PC-3 (cell line): ENCODE measurements at regions not wholly inside any gene's neighbourhood (a gene's known extent, or its start where the extent isn't known, plus 50 kb on each side); places are given as distances from the start of the nearest gene placed in this dataset.

ENCODE experiments used
- ATAC-seq: fragments of 200-7000 bp; cut with Tn5 transposase; 2 replicates; pipeline ENCODE4 v1.9.1; 2020; ENCODE audit warnings: mild to moderate bottlenecking, moderate library complexity
- BruUV-seq: library from RNA; stranded (reverse); fragments of 400-500 nt; replicated peaks from 2 replicates; lab custom pipeline; 2021; lab: Mats Ljungman, UMichigan
- CTCF ChIA-PET: fragments of 300-600 bp; sonication (Branson Sonifier 250); formaldehyde crosslinking; loops from one replicate; lab custom pipeline; 2022; ENCODE audit warnings: antibody characterized with exemption; lab: Charles Lee
- POLR2A ChIA-PET: fragments of 300-600 bp; sonication (Branson Sonifier 250); formaldehyde crosslinking; loops from one replicate; lab custom pipeline; 2022; ENCODE audit warnings: antibody characterized with exemption; ENCODE audit not compliant: unreplicated experiment; lab: Charles Lee
- DNase-seq: peaks from one replicate; pipeline ENCODE4 v3.0.0-alpha.2; 2015
- H2AFZ ChIP-seq: fragments of 300-600 bp; sonication (generic); 2 replicates; pipeline ENCODE4 v1.6.0; 2016; ENCODE audit warnings: antibody characterized with exemption, low read length
- H3F3A ChIP-seq: fragments of 300-600 bp; sonication (generic); one replicate; pipeline ENCODE4 v1.6.0; 2017; ENCODE audit warnings: antibody characterized with exemption, low read length, control low read depth, mild to moderate bottlenecking; ENCODE audit not compliant: unreplicated experiment
- H3K27ac ChIP-seq: fragments of 300-600 bp; sonication (generic); 2 replicates; pipeline ENCODE4 v1.5.1; 2016; ENCODE audit warnings: mild to moderate bottlenecking, low read length
- H3K27me3 ChIP-seq: fragments of 300-600 bp; sonication (generic); 2 replicates; pipeline ENCODE4 v1.6.1; 2016; ENCODE audit warnings: low read length, mixed read lengths
- H3K36me3 ChIP-seq: fragments of 300-600 bp; sonication (generic); 2 replicates; pipeline ENCODE4 v1.6.1; 2016; ENCODE audit warnings: low read depth, mixed run types, low read length, mixed read lengths
- H3K4me1 ChIP-seq: fragments of 300-600 bp; sonication (generic); 2 replicates; pipeline ENCODE4 v1.5.1; 2016; ENCODE audit warnings: low read length; ENCODE audit not compliant: insufficient read depth
- H3K4me2 ChIP-seq: fragments of 300-600 bp; sonication (generic); 2 replicates; pipeline ENCODE4 v1.6.0; 2016; ENCODE audit warnings: low read length
- H3K4me3 ChIP-seq: fragments of 300-600 bp; sonication (generic); 2 replicates; pipeline ENCODE4 v1.5.1; 2016; ENCODE audit warnings: mild to moderate bottlenecking, low read length, mixed read lengths
- H3K79me2 ChIP-seq: fragments of 300-600 bp; sonication (generic); 2 replicates; pipeline ENCODE4 v1.6.1; 2017; ENCODE audit warnings: low read length, mixed read lengths
- H3K9ac ChIP-seq: fragments of 300-600 bp; sonication (generic); 2 replicates; pipeline ENCODE4 v1.6.0; 2016; ENCODE audit warnings: mild to moderate bottlenecking, low read length
- H3K9me2 ChIP-seq: fragments of 300-600 bp; sonication (generic); replicated peaks from 2 replicates; pipeline ENCODE4 v1.6.1; 2016; ENCODE audit warnings: mixed run types, low read length, mixed read lengths
- H3K9me3 ChIP-seq: fragments of 300-600 bp; sonication (generic); 2 replicates; pipeline ENCODE4 v1.6.1; 2016; ENCODE audit warnings: low read length, mixed read lengths
- H4K20me1 ChIP-seq: fragments of 300-600 bp; sonication (generic); 2 replicates; pipeline ENCODE4 v1.6.1; 2016; ENCODE audit warnings: low read length, mixed read lengths
- EZH2 ChIP-seq: fragments of 300-600 bp; sonication (generic); IDR thresholded peaks from one replicate; pipeline ENCODE4 v1.6.1; 2017; ENCODE audit warnings: antibody characterized with exemption, mild to moderate bottlenecking, low read length; ENCODE audit not compliant: unreplicated experiment
- EZH2phosphoT487 ChIP-seq: fragments of 300-600 bp; sonication (generic); IDR thresholded peaks from 2 replicates; pipeline ENCODE4 v1.6.1; 2018; ENCODE audit warnings: mild to moderate bottlenecking, antibody characterized with exemption, low read length, borderline replicate concordance
- intact Hi-C: fragments of 100-400 bp; cut with micrococcal nuclease; formaldehyde crosslinking; loops from 2 replicates; pipeline ENCODE4 v1.9.0; 2023
- TF ChIP-seq, protein P1 (sequence below): fragments of 300-600 bp; sonication (generic); conservative IDR thresholded peaks from 2 replicates; pipeline ENCODE4 v1.5.1; 2017; ENCODE audit warnings: antibody characterized with exemption, low read depth, mild to moderate bottlenecking, low read length

DNA sequence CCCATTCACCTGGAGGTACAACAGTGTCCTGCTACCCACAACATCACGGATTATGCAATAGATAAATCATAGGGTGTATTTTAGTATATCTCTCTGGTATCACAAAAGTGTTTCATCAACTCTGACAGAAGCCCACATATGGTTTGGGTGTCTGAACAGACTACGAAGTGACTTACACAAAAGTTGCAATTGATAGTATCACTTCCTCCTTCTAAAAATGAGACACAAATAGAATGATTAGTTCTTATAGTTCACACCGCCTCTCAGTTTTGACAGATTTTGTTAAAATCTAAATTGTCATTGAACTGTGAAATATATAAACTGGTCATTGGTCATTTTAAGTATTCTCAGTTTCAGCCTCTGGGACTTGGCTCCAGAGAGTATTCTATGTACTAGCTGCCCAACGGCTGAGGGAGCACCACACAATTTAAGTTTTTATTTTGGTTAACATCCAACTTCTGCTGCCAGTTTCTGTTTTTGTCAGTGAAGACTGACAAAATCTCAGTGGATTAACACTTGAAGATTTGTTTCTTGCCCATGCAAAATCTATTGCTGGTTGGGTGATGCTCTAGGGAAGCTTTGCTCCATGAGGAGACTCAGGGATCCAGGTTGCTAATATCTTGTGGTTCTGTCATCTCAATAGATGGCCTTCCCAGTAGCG, 113.8 kb upstream of the PUDP start:
- H3K27me3 ChIP-seq, result no peaks in the 10 kb centered on the region
- BruUV-seq, result no TSS peak
- TF ChIP-seq, protein P1, sequence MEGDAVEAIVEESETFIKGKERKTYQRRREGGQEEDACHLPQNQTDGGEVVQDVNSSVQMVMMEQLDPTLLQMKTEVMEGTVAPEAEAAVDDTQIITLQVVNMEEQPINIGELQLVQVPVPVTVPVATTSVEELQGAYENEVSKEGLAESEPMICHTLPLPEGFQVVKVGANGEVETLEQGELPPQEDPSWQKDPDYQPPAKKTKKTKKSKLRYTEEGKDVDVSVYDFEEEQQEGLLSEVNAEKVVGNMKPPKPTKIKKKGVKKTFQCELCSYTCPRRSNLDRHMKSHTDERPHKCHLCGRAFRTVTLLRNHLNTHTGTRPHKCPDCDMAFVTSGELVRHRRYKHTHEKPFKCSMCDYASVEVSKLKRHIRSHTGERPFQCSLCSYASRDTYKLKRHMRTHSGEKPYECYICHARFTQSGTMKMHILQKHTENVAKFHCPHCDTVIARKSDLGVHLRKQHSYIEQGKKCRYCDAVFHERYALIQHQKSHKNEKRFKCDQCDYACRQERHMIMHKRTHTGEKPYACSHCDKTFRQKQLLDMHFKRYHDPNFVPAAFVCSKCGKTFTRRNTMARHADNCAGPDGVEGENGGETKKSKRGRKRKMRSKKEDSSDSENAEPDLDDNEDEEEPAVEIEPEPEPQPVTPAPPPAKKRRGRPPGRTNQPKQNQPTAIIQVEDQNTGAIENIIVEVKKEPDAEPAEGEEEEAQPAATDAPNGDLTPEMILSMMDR, result no peak
- TF ChIP-seq EZH2 (no peak), EZH2phosphoT487 (no peak)
- no peaks in the 10 kb centered on the region for H3F3A ChIP-seq
- DNase-seq (no peak), ATAC-seq (no peak)
- POLR2A ChIA-PET, result no interaction called here
- CTCF ChIA-PET, result no interaction called here
- H2AFZ ChIP-seq, result no peak overlapping the region
- H3K9me2 ChIP-seq, result no peaks in the 10 kb centered on the region
- no peak overlapping the region for H3K4me2 ChIP-seq
- H3K36me3 ChIP-seq, result no peaks in the 10 kb centered on the region
- no peak overlapping the region for H3K27ac ChIP-seq
- H3K9ac ChIP-seq, result no peak overlapping the region
- intact Hi-C loops, result loop anchor here (5.0 kb wide), 1 partner anchor 105 kb away; no protein-coding TSS in a partner anchor
- peaks cover 13% of the 10 kb centered on the region; the same call in 1 of the 2 replicates for H3K4me1 ChIP-seq
- no peak overlapping the region for H3K4me3 ChIP-seq
- H3K9me3 ChIP-seq, result no peaks in the 10 kb centered on the region
- H4K20me1 ChIP-seq, result no peaks in the 10 kb centered on the region
- no peaks in the 10 kb centered on the region for H3K79me2 ChIP-seq

- Histone ChIP-seq H3K9ac (no peak overlapping the region), H3K4me1 (peaks cover 6% of the 10 kb centered on the region), H3K4me3 (no peak overlapping the region), H3K9me3 (no peaks in the 10 kb centered on the region), H3K27me3 (no peaks in the 10 kb centered on the region), H3K27ac (no peak overlapping the region), H3K9me2 (no peaks in the 10 kb centered on the region), H4K20me1 (no peaks in the 10 kb centered on the region), H3F3A (no peaks in the 10 kb centered on the region), H3K79me2 (no peaks in the 10 kb centered on the region), H2AFZ (no peak overlapping the region), H3K36me3 (no peaks in the 10 kb centered on the region), H3K4me2 (no peak overlapping the region)
- ChIA-PET CTCF (no interaction called here), POLR2A (no interaction called here)
- ATAC-seq (no peak), DNase-seq (no peak)
- BruUV-seq, result no TSS peak
- intact Hi-C loops, result no loop called here
- TF ChIP-seq EZH2 (no peak), EZH2phosphoT487 (no peak)
- TF ChIP-seq, protein P1, result no peak
Measured at GRCh38 chrX:7254144-7254543, 106.2 kb upstream of the PUDP start.

DNA sequence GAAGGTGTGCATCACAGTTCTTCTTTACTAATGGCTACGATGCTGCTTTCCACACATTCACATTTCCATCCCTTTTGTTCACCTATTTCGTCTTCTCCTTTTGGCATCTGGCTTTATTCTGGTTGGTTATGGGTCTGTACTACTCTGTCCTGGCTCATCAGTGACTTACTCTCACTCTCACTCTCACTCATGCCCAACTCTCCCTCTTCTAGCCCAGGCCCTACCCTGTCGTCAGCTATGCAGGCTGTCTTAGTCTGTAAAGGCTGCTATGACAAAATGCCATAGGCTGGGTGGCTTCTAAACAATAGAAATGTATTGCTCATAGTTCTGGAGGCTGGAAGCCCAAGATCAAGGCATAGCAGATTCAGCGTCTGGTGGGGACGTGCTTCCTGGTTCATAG, 105.6 kb upstream of the PUDP start:
- H3K9me3 ChIP-seq, result no peaks in the 10 kb centered on the region
- no peak overlapping the region for H3K4me2 ChIP-seq
- TF ChIP-seq EZH2 (no peak), EZH2phosphoT487 (no peak)
- TF ChIP-seq, protein P1, result no peak
- H3K9ac ChIP-seq, result no peak overlapping the region
- H3K79me2 ChIP-seq, result no peaks in the 10 kb centered on the region
- no peaks in the 10 kb centered on the region for H3K27me3 ChIP-seq
- no peaks in the 10 kb centered on the region for H4K20me1 ChIP-seq
- no peak overlapping the region for H2AFZ ChIP-seq
- H3K36me3 ChIP-seq, result no peaks in the 10 kb centered on the region
- ATAC-seq, result no peak
- BruUV-seq, result no TSS peak
- DNase-seq, result no peak
- intact Hi-C loops, result no loop called here
- no peak overlapping the region for H3K4me3 ChIP-seq
- no peak overlapping the region for H3K27ac ChIP-seq
- H3K9me2 ChIP-seq, result no peaks in the 10 kb centered on the region
- peaks cover 6% of the 10 kb centered on the region for H3K4me1 ChIP-seq
- ChIA-PET CTCF (no interaction called here), POLR2A (no interaction called here)
- H3F3A ChIP-seq, result no peaks in the 10 kb centered on the region
